ENCODE measurements at regions not wholly inside any gene's neighbourhood (a gene's known extent, or its start where the extent isn't known, plus 50 kb on each side); places are given as distances from the start of the nearest gene placed in this dataset.

DNA sequence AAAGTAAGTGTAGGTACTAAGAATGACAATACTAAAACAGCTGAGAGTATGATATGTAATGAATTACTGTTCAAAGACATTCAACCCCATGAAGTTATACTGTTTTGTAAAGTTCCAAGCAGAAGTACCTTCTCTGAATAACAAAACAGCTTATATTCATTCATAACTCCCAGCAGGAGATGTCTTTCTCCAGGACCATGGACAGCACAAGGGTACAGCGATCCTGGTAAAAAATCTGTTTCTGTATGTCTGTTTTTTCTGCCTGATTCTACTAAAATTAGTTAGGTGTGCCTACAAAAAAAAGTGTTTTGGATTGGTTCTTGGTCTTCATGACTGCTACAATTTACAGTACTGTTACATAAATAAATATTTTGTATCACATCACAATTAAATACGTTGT lies 172.5 kb upstream of the SLITRK5 start:
- no peaks in the 10 kb centered on the region for H3K4me1 Mint-ChIP-seq
- ChIA-PET CTCF (no interaction called here), POLR2A (no interaction called here)
- no peak overlapping the region for H3K4me3 Mint-ChIP-seq
- no peak overlapping the region for H3K27ac Mint-ChIP-seq
- no peaks in the 10 kb centered on the region for H3K9me3 Mint-ChIP-seq
- no peaks in the 10 kb centered on the region for H3K36me3 Mint-ChIP-seq
- no peaks in the 10 kb centered on the region for H3K27me3 Mint-ChIP-seq (ENCODE audit: low read depth)
- ATAC-seq (no peak), DNase-seq (ENCODE audit: low spot score) (no peak)
- TF ChIP-seq FOXP4 (CRISPR knock-in tag; IDR thresholded peaks at IDR 0.05): no peak
- no peak for TF ChIP-seq ZNF263 (CRISPR knock-in tag; IDR thresholded peaks at IDR 0.05; ENCODE audit: low read depth)
- no peak for TF ChIP-seq ZNF416 (CRISPR knock-in tag; IDR thresholded peaks at IDR 0.05)
- TF ChIP-seq FOXP1 (CRISPR knock-in tag; IDR thresholded peaks at IDR 0.05; ENCODE audit: borderline replicate concordance): no peak
- no peak for TF ChIP-seq SMAD3 (CRISPR knock-in tag; IDR thresholded peaks at IDR 0.05; ENCODE audit: borderline replicate concordance)

DNA sequence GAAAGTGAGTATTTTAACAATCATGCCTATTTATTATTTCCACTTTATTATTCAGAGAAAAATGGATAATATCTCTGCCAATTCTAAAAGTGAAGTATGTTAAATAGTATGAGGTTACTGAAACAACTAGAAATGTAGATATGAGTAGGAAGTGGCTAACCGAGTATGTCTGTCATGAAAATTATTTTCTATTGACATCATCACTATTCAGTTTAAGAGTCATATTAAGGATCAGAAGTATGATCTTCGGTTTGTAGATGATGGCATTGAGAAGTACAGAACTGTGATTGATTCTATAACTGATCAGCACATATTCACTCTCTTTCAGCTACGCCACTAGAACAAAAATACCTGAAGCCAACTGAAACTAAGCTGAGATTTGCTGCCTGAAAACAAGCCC lies 146.4 kb upstream of the SLITRK5 start:
- H3K4me3 Mint-ChIP-seq: no peak overlapping the region
- no peaks in the 10 kb centered on the region; the same call in 1 of the 2 replicates for H3K27me3 Mint-ChIP-seq (ENCODE audit: low read depth)
- CTCF ChIA-PET: no interaction called here
- H3K36me3 Mint-ChIP-seq: peaks cover 18% of the 10 kb centered on the region
- no peak for DNase-seq (ENCODE audit: low spot score)
- ATAC-seq: no peak
- no peaks in the 10 kb centered on the region for H3K4me1 Mint-ChIP-seq
- POLR2A ChIA-PET: no interaction called here
- no peak overlapping the region for H3K27ac Mint-ChIP-seq
- H3K9me3 Mint-ChIP-seq: peaks cover 28% of the 10 kb centered on the region
- TF ChIP-seq, protein P1, sequence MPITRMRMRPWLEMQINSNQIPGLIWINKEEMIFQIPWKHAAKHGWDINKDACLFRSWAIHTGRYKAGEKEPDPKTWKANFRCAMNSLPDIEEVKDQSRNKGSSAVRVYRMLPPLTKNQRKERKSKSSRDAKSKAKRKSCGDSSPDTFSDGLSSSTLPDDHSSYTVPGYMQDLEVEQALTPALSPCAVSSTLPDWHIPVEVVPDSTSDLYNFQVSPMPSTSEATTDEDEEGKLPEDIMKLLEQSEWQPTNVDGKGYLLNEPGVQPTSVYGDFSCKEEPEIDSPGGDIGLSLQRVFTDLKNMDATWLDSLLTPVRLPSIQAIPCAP (CRISPR knock-in tag; IDR thresholded peaks at IDR 0.05): no peak
- TF ChIP-seq RORB (CRISPR knock-in tag; IDR thresholded peaks at IDR 0.05): no peak
- TF ChIP-seq ZNF423 (CRISPR knock-in tag; IDR thresholded peaks at IDR 0.05): no peak
- no peak for TF ChIP-seq OVOL2 (CRISPR knock-in tag; IDR thresholded peaks at IDR 0.05; ENCODE audit: borderline replicate concordance)
- TF ChIP-seq NFATC4 (CRISPR knock-in tag; IDR thresholded peaks at IDR 0.05): no peak
- TF ChIP-seq NR3C1 (CRISPR knock-in tag; conservative IDR thresholded peaks at IDR 0.05; ENCODE audit: low read depth): no peak
- TF ChIP-seq USF1 (CRISPR knock-in tag; IDR thresholded peaks at IDR 0.05): no peak
- TF ChIP-seq FOXJ3 (CRISPR knock-in tag; IDR thresholded peaks at IDR 0.05; ENCODE audit: borderline replicate concordance): no peak
- no peak for TF ChIP-seq MLX (CRISPR knock-in tag; IDR thresholded peaks at IDR 0.05)

DNA sequence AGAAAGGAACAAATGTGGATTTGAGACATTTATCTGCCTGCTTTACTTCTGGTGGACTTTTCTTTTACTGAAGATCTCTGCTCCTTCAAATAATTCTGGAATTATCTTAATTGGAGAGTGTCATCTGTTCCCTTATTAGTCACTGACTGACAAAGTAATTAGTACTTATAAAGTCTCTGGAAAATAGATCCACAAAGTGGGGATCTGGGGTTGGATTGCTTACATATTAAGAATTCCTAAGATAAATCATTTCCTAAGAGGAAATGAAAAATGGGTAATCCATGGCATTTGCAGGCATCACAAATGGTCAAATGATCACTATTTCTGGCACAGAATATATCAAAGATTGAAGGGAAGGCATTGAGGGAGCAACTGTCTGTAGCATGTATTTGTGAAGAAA lies 137.4 kb upstream of the SLITRK5 start:
- Mint-ChIP-seq H3K4me1 (no peaks in the 10 kb centered on the region), H3K9me3 (no peaks in the 10 kb centered on the region), H3K27me3 (ENCODE audit: low read depth) (no peaks in the 10 kb centered on the region), H3K4me3 (no peak overlapping the region), H3K27ac (no peak overlapping the region), H3K36me3 (no peaks in the 10 kb centered on the region)
- DNase-seq (ENCODE audit: low spot score): no peak
- CTCF ChIA-PET: no interaction called here
- no peak for ATAC-seq
- POLR2A ChIA-PET: no interaction called here
- TF ChIP-seq CDX4 (CRISPR knock-in tag; IDR thresholded peaks at IDR 0.05; ENCODE audit: borderline replicate concordance) (no peak), ZNF512 (CRISPR knock-in tag; IDR thresholded peaks at IDR 0.05; ENCODE audit: borderline replicate concordance) (no peak), RORB (CRISPR knock-in tag; IDR thresholded peaks at IDR 0.05) (no peak), CREB1 (CRISPR knock-in tag; IDR thresholded peaks at IDR 0.05) (no peak), SMAD4 (CRISPR knock-in tag; IDR thresholded peaks at IDR 0.05) (no peak), ZNF416 (CRISPR knock-in tag; IDR thresholded peaks at IDR 0.05) (no peak)
- TF ChIP-seq, protein P2, sequence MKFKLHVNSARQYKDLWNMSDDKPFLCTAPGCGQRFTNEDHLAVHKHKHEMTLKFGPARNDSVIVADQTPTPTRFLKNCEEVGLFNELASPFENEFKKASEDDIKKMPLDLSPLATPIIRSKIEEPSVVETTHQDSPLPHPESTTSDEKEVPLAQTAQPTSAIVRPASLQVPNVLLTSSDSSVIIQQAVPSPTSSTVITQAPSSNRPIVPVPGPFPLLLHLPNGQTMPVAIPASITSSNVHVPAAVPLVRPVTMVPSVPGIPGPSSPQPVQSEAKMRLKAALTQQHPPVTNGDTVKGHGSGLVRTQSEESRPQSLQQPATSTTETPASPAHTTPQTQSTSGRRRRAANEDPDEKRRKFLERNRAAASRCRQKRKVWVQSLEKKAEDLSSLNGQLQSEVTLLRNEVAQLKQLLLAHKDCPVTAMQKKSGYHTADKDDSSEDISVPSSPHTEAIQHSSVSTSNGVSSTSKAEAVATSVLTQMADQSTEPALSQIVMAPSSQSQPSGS (CRISPR knock-in tag; IDR thresholded peaks at IDR 0.05; ENCODE audit: borderline replicate concordance, low read depth): no peak
- TF ChIP-seq, protein P3, sequence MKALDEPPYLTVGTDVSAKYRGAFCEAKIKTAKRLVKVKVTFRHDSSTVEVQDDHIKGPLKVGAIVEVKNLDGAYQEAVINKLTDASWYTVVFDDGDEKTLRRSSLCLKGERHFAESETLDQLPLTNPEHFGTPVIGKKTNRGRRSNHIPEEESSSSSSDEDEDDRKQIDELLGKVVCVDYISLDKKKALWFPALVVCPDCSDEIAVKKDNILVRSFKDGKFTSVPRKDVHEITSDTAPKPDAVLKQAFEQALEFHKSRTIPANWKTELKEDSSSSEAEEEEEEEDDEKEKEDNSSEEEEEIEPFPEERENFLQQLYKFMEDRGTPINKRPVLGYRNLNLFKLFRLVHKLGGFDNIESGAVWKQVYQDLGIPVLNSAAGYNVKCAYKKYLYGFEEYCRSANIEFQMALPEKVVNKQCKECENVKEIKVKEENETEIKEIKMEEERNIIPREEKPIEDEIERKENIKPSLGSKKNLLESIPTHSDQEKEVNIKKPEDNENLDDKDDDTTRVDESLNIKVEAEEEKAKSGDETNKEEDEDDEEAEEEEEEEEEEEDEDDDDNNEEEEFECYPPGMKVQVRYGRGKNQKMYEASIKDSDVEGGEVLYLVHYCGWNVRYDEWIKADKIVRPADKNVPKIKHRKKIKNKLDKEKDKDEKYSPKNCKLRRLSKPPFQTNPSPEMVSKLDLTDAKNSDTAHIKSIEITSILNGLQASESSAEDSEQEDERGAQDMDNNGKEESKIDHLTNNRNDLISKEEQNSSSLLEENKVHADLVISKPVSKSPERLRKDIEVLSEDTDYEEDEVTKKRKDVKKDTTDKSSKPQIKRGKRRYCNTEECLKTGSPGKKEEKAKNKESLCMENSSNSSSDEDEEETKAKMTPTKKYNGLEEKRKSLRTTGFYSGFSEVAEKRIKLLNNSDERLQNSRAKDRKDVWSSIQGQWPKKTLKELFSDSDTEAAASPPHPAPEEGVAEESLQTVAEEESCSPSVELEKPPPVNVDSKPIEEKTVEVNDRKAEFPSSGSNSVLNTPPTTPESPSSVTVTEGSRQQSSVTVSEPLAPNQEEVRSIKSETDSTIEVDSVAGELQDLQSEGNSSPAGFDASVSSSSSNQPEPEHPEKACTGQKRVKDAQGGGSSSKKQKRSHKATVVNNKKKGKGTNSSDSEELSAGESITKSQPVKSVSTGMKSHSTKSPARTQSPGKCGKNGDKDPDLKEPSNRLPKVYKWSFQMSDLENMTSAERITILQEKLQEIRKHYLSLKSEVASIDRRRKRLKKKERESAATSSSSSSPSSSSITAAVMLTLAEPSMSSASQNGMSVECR (CRISPR knock-in tag; IDR thresholded peaks at IDR 0.05; ENCODE audit: borderline replicate concordance): no peak

Data from WTC11 (cell line).